GM13976 (cell line): ENCODE measurements at regions not wholly inside any gene's neighbourhood (a gene's known extent, or its start where the extent isn't known, plus 50 kb on each side); places are given as distances from the start of the nearest gene placed in this dataset.

ENCODE experiments used
- DNase-seq: peaks from one replicate; pipeline ENCODE4 v3.0.0; 2012; ENCODE audit warnings: low spot score
- CTCF ChIP-seq: IDR thresholded peaks from 2 replicates; pipeline ENCODE4 v1.5.1; 2012; ENCODE audit warnings: borderline replicate concordance, mild to moderate bottlenecking; ENCODE audit not compliant: insufficient read depth; ENCODE audit errors: extremely low read depth, missing control alignments, control extremely low read depth
- in situ Hi-C: fragments of 300-500 bp; cut with MboI; formaldehyde crosslinking; loops from one replicate; pipeline ENCODE4 v1.12.0; 2022; ENCODE audit warnings: low sequenced_read_pairs, mixed read lengths, inconsistent platforms; ENCODE audit not compliant: unreplicated experiment

GRCh38 chr17:33819539-33819938 is 435.5 kb upstream of the CCL2 start:
- no peak for DNase-seq
- TF ChIP-seq CTCF: no peak
- in situ Hi-C loops: no loop called here

- DNase-seq: no peak
- in situ Hi-C loops: no loop called here
- no peak for TF ChIP-seq CTCF
Measured at GRCh38 chr17:33832262-33832661, 422.8 kb upstream of the CCL2 start.

GRCh38 chr17:33837281-33837680 is 417.8 kb upstream of the CCL2 start:
- DNase-seq: no peak

GRCh38 chr17:33838281-33838680 is 416.8 kb upstream of the CCL2 start:
- in situ Hi-C loops: no loop called here
- TF ChIP-seq CTCF: no peak
- DNase-seq: no peak

More at GRCh38 chr17:33837281-33837680, 417.8 kb upstream of the CCL2 start:
- in situ Hi-C loops: no loop called here
- TF ChIP-seq CTCF: no peak

GRCh38 chr17:33847900-33848299 is 407.2 kb upstream of the CCL2 start:
- no peak for TF ChIP-seq CTCF
- in situ Hi-C loops: no loop called here
- DNase-seq: no peak

- TF ChIP-seq CTCF: no peak
- DNase-seq: no peak
- in situ Hi-C loops: no loop called here
Measured at GRCh38 chr17:33848433-33848832, 406.7 kb upstream of the CCL2 start.

GRCh38 chr17:33854596-33854995 is 400.5 kb upstream of the CCL2 start:
- TF ChIP-seq CTCF: no peak
- no peak for DNase-seq
- in situ Hi-C loops: no loop called here
